HG03060 (cell line): ENCODE measurements at regions not wholly inside any gene's neighbourhood (a gene's known extent, or its start where the extent isn't known, plus 50 kb on each side); places are given as distances from the start of the nearest gene placed in this dataset.

ENCODE experiments used
- ATAC-seq: cut with Tn5 transposase; IDR thresholded peaks from one replicate; pipeline ENCODE4 v1.9.1; 2021; ENCODE audit warnings: low read depth, moderate number of reproducible peaks; ENCODE audit not compliant: unreplicated experiment

DNA sequence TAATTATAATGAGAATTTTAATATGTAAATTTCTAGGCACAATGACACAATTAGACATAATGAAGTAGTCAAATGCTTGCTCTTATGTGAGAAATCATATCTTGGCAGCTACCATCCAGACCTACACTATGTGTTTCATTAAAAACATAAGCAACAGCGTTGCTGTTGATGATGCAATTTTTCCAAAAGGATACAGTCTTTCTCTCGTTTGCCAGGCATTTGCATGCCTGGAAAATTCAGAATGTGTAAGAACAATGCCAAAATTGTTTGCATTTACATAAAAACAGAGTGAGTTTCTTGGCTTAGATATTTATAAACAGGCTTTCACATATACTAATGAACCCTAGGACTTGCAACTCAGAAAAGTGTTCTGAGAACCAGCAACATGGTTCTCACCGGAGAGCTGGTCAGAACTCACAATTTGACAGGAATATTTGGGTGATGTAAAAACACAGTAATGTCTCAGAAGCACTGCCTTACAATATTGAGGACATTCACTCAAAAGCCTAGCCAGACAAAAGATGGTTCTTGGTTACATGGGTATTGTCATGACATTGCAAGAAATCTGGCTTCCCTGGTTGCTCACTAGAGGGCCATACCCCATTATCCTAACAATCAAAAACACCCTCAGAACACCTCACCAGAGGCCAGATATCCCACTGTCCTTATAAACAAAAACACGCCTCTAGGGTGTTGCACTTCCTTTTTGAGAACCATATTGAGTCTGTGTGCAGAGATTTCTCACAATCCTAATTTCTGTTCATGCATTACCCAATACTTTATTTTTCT is 1029.0 kb upstream of the AGA start:
- no peak for ATAC-seq

DNA sequence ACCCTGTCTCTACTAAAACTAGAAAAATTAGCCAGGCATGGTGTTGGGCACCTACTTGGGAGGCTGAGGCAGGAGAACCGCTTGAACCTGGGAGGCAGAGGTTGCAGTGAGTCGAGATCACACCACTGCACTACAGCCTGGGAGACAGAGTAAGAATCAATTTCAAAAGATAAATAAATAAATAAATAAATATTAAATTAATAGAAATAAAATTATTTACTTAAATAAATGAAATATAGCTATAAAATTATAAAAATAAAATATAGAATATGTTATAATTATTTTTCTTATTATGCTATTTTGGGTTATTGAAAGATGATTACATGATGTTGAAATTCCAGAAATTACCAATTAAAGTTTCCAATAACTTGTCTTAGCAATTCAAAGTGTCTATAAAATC is 1029.8 kb upstream of the AGA start:
- no peak for ATAC-seq

DNA sequence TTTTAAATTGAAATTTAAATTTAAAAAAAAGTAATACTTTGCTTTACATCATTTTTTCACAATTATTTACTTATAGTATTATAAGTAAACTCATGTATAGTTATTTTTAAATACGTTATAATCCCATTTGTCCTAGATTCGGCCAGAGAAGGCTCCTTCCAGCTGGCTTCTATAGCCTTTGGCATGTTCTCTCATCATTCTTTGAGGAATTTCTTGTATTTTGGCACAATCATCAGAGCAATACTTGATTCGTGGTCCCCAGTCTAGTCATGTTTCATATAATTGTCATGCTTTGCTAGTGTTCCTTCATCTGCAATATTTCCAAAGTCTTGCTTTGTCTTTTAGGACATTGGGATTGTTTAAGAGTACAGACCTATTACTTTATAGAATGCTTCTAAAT is 1037.9 kb upstream of the AGA start:
- ATAC-seq = no peak

DNA sequence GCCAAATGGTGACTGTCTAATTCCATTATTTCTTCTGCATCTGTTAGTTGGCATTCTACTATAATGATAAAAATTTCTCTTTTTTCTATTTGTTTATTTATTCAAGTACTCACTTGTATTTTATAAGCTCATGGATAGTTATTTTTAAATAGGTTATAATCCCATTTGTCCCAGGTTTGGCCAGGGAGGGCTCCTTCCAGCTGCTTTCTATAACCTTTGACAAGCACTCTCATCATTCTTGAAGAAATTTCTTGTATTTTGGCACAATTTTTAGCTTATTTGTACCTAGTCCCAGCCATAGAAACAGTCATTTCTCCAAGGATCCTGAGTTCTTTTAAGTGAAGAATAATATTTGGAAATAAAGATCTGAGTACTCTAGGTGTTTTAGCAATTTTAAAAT is 1038.6 kb upstream of the AGA start:
- no peak for ATAC-seq

DNA sequence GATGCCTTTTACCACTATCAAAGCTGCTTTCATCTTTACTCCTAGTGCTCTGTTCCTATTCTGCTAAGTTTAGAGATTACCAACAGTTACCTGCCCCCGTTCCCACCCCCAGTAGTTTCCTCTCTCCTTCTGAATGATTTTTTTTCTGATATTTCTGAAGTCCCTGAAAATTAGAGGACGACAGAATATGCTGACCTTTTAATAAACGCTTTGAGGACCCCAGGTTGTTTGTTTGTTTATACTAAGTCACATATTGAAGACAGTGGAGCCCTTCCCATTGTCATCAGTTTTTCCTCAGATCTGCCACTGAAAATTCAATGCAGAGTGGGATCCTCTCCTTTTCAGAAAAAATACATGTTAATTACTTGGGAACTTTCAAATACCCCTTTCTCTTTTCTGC is 1039.3 kb upstream of the AGA start:
- no peak for ATAC-seq

DNA sequence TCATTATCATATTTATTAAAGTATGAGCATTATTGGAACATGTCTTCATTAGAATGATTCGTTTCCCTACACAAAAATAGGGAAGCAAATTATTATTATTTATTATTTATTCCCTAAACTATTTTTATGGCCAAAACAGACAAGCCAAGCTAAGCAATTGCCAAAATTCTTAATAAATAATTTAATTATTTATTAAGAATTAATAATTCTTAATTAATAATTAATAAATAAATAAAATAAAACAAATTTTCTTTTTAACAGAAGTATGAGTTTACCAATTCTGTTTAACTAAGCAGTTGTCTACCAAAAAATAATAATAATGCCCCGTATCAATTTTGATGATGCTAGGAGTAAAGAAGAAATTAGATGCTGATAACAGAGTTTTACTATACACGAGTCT is 1080.8 kb upstream of the AGA start:
- ATAC-seq = no peak

DNA sequence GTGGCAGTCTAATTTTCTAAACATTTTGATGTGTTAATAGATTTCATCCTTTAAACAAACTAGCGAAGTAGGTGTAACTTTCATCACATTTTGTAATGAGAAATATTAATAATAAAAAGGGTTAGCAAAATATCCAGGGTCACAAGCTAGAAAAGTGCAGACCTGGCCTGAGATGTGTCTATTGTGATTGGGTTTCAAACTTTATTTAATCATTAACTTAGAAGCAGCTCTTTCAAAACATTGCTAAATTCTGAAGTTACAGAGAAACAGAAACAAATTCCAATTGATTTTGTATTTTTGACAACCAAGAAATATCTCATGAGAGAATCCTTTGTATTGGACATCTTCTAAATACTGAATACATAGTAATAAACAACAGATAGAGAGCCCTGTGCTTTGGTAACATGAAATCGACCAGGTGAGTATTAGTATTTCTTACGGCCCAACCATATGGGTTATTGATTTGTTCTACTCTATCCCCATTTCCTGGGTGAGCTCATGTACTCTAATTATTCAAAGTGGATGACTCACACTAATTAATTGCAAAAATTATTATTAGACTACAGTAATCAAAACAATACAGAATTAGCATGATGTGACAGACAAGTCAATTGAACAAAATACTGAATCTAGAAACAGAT is 1093.8 kb upstream of the AGA start:
- no peak for ATAC-seq

DNA sequence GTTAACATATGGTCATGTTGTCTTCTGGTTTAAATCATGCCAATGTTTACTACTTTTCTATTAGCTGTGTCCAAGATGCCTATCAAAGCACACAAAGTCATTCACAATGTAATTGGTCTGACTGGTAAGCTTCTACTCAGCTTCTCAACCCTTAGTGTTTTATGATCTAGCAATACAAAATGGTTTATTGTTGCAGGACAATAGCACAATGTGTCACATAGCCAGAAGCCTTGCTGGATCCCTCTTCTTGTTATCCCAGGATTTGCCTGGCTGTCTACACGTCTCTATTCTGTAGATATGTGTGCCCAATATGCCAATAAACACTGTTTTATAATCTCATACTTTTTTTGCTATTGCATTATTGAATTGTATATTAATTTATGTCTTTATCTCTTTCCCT is 1111.0 kb upstream of the AGA start:
- ATAC-seq = no peak

DNA sequence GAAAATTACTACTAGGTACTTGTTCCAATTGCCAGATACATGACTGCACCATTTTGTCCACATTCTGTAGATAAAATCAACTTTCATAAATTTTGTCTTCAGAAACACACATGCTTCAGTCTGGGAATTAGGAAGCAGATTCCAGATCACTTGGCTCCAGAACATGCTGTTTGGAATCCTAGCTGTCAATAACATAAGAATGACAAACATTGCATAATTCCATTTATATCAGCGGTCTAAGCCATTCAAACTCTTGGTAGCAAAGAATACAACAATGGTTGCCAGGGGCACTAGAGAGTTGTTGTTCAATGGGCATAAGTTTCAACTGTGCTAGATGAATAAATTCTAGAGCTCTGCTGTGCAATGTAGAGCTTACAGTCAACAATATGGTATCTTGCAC is 1112.1 kb upstream of the AGA start:
- ATAC-seq = no peak

DNA sequence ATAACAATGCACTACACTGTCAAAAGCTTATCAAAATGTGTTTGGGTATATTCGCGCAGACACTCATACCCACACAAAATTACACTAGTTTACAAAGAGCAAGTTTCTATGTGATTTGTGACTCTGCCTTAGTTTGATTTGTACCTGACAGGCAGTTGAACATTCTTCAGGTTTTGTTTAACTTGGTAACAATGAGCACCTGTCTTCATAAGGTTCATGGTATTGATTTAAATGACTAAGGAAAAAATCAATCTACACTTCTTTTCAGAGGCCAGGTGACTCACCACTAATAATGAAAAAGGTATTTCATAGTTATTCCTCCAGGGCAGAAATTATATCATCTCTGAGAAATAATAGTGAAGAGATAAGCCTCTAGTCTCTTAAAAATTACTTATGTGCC is 1114.6 kb upstream of the AGA start:
- ATAC-seq = no peak

DNA sequence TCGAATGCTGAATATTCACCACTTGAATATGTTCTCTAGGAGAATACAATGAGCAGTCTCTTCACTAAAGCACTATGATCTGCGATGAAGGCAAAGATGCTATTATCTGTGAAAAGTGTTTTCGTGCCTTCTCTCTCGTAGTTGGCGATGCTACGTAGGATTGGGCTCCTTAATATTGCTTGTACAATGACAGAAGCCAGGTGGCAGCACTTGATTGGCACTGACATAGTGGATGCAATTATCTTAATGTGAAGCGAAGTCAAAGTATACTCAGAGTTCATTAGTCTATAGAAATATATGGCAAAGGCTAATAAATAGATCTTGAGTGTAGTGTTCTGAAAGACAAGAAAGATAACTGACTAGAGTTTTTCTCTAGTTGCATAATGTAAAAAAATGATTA is 1135.7 kb upstream of the AGA start:
- ATAC-seq = no peak

DNA sequence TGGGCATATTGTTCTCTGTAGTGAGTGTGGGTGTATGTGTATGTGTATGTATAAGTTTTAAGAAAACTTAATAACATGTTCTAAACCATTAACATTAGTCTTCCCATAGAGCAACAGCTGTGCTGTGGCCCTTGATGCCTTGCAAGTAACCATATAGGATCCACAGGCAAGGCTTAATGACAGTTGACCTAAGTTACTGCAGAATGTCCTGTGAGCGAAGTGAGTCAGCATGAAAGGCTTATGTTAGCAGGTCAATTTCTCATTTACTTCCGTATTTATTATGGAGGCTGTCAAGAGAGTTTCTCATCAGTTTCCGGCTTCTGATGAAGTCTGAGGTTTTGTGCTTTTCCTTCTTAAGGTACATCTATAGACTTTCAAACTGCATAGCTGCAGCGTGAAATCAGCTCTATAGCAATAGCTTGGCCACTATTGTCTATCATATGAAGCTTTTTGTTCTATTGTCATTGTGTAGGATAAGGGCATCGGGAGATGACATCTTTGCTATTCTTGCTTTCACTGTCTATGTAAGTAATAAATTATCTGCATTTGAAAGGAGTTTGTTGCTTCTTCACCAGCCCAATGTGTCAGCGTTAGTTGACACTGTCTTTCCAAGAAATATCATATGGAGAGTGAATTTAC is 1153.4 kb upstream of the AGA start:
- no peak for ATAC-seq

DNA sequence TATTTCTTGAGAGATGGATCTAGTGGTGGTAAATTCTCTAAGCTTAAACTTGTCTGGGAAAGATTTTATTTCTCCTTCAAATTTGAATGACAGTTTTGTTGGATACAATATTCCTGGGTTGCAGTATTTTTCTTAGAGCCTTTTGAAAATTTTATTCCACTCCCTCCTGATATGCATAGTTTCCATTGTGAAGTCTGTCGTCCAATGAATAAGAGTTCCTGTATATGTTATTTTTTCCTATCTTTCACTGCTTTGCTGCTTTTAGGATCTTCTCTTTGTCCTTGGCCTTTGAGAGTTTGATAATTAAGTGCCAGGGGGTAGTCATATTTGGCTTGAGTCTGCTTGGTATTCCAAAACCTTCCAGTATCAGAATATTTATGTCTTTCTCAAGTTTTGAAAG is 1156.4 kb upstream of the AGA start:
- no peak for ATAC-seq

DNA sequence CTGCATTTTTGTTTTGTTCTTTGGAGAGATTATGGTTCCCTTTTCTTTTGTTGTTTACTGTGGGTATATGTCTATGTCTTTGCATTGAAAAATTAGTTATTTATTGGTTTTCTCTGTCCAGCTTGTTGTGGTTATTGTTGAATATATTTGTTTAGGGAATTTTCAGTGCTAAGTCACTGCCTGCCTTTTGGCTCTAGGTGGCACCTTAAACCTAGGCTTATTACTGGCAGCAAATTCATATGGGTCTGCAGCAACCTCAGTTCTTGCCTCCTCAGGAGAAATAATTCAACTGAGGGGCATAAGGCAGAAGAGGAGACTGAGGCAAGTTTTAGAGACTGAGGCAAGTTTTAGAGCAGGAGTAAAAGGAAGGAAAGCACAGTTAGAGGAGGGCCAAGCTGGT is 1157.3 kb upstream of the AGA start:
- ATAC-seq = no peak

DNA sequence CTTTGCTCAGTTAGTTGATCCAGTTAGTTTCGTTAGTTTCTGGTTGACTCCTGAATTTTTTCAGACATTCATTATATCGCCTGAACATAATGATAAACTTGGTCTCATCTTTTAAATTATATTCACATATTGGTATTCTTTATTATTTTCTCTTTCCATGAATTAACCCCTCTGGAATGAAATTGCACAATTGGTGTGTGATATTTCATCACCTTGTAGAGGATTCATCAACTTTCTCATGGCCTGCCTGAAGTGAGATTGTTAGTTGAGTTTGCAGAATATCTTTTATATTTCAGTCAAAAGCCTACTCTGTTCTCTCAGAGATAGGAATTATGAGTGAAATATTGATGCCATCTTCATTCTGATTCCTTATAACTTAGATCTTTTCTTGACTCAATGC is 1160.6 kb upstream of the AGA start:
- no peak for ATAC-seq

DNA sequence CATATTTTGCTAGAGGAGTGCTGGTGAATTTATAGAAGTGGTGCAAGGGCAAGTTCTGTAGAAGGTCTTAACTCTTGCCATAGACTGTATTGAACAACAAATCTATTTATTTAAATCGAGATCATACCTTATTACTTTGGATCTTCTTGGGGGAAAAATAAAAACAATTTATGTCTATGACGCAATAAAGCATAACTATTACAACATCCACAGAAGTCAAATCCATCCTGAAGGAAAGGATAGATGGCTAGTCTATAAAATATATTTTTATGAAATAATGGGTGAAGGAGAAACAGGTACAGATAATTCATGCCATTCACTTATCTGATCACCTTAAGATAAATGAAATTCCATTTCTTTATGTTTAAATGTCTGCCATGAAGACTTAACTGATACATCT is 1168.8 kb upstream of the AGA start:
- ATAC-seq = no peak

DNA sequence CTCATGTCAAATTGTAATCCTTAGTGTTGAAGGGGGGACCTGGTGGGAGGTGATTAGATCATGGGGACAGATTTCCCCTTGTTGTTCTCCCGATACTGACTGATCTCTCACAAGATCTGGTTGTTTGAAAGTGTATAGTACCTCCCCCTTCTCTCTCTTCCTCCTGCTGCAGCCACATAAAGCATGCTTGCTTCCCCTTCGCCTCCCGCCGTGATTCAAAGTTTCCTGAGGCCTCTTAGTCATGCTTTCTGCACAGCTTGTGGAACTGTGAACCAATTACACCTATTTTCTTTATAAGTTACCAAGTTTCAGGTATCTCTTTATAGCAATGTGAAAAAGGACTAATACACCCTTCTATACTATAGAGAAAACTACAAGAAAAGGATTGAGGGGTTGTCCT is 1170.5 kb upstream of the AGA start:
- ATAC-seq = no peak

DNA sequence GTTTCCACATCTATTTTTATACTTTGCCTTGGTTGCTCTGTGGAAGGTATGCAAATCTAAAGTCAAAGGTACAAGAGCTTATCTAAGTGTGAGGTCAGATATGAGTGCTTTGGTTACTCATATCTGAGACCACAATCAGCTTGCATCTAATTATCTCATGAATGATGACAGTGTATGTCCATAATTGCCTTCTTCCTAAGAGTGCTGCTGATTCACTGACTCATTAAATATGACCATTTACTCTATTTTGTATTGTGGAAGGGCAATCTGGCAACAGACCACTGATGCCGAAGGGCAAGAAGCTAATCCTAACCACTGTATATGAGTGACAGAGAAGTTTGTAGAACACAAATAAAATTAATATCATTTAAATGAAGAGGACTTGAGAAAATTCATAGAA is 1190.2 kb upstream of the AGA start:
- ATAC-seq = no peak

DNA sequence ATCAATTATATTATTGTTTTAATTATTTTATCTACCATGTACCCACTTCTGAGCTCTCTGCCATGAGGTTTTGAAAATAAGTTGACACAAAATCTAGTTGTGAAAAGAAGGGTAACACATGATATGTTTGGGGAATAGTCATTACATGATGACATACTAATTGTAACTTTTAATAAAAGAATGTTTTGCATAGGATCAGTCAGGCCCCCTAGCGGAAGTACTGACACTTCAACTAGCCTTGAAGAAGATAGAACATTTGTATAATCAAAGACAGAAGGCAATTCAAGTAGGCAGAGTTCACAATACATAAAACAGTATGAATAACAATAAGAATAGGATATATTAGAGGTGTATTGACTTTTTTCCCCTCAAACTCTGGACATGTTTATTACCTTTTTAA is 1191.0 kb upstream of the AGA start:
- ATAC-seq = no peak

DNA sequence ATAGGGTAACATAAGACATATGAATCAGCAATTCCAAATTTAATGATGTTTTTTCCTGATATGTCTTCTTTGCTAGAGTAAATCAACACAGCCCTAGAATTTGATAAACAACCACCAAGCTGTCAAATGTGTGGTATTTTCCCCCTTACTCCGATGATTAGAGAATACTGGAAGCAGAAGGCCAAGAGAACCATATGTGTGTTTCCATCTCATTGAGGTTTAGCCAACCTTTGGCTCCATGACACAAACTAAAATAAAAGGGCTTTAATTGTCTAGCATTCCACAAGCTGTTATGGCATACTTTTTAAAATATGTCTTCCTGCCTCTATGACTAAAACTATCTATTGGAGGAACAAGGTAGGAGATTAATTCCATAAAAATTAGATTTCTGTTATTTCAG is 1222.4 kb upstream of the AGA start:
- no peak for ATAC-seq

DNA sequence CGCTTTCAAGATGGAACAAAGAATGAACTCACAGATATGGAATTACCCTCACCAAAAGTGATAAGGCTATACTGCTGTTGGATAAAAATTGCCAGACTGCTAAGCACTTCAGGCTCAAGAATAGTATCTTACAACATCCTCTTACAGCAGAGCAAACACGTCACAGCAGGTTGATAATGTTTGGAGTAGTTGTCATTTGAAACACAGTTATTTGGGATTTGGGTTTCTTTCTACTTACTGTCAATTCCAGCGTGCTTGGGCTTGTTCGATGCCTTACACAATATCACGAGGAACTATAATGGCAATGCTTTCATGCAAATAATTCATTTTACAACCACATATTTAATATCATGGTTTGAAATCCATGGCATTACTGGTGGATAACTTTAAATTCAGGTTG is 1223.7 kb upstream of the AGA start:
- ATAC-seq = no peak

DNA sequence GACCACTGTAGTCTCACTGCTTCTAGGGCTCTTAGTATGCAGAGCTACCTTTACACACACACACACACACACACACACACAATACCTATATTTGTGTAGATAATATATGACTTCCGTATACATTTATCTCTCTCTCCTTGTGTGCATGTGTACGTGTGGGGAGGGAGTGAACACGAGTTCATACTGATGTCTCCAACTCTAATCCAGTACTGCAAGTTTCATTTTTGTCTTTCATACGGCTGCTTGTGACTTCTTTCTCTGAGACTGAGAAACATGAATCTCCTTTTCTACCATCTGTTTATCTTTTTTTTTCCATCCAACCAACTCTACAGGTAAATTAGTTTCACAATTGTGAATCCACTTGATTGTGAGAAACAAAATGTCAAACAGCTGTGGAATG is 1229.5 kb upstream of the AGA start:
- ATAC-seq = no peak
